HG02885 (cell line): ENCODE measurements at regions not wholly inside any gene's neighbourhood (a gene's known extent, or its start where the extent isn't known, plus 50 kb on each side); places are given as distances from the start of the nearest gene placed in this dataset.
"Not testable (repeated sequence)": the region's sequence is repeated elsewhere in the genome, so short reads cannot be mapped to it uniquely, and the experiment has no call there.

Experiments used
- ATAC-seq: cut with Tn5 transposase; IDR thresholded peaks from one replicate; pipeline ENCODE4 v1.9.1; 2021; ENCODE audit warnings: mild to moderate bottlenecking; ENCODE audit not compliant: unreplicated experiment, poor library complexity

DNA sequence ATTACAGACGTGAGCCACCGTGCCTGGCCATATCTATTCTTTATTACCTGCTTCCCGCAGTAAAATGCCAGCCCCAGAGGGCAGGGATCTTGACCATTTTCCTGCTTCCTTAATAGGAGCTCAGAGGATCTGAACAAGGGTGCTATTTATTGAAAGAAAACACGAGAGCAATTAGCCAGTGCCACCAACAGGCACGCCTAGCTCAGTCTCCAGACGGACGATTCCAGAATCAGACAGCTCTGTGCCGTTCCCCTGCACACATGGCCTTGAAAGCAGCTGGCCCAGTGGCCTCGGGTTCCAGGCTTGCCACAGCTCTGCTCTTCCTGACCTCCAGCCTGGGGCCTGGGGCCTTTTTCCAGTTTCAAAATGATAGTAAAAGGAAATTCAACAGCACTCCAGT, 135.2 kb upstream of the RFLNA start:
- no peak for ATAC-seq

DNA sequence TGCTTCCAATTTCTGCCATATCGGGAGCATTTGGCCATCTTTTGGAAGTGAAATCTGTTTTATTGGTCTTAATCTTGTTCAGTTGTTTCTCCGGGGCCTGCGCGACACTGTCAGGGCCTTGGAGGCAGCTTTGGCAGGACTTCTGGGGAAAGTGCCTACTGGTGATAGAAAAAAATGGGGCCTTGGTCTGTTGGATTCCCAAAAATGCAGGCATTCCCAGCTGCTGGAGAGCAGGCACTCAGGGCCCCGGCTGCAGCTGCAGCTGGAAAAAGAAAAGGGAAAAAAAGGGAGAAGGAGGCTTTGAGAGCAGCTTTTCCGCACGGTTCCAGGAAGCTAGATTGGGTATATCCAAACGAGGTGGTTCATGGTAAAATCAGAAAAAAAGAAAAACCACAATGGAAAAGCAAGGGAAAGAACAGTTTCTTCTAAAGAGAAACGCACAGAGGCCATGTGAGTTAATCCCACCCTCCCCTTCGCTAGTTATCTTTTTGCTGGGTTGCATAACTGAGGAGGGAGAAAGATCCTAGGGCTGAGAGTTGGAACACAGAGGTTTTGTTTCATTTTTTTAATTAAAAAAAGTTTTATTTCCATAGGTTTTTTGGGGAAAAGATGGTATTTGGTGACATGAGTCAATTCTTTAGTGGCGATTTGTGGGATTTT, 134.7 kb upstream of the RFLNA start:
- no peak for ATAC-seq

DNA sequence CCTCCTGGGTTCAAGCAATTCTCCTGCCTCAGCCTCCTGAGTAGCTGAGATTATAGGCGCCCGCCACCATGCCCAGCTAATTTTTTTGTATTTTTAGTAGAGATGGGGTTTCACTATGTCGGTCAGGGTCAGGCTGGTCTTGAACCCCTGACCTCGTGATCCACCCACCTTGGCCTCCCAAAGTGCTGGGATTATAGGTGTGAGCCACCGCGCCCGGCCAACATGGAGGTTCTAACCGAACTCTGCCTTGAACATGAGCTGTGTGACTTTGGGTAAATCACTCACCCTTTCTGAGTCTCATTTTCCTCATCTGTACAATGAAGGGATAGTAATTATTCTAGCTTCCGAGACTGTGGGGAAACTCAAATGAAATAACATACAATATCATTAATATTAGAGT, 133.5 kb upstream of the RFLNA start:
- ATAC-seq = not testable (repeated sequence)

DNA sequence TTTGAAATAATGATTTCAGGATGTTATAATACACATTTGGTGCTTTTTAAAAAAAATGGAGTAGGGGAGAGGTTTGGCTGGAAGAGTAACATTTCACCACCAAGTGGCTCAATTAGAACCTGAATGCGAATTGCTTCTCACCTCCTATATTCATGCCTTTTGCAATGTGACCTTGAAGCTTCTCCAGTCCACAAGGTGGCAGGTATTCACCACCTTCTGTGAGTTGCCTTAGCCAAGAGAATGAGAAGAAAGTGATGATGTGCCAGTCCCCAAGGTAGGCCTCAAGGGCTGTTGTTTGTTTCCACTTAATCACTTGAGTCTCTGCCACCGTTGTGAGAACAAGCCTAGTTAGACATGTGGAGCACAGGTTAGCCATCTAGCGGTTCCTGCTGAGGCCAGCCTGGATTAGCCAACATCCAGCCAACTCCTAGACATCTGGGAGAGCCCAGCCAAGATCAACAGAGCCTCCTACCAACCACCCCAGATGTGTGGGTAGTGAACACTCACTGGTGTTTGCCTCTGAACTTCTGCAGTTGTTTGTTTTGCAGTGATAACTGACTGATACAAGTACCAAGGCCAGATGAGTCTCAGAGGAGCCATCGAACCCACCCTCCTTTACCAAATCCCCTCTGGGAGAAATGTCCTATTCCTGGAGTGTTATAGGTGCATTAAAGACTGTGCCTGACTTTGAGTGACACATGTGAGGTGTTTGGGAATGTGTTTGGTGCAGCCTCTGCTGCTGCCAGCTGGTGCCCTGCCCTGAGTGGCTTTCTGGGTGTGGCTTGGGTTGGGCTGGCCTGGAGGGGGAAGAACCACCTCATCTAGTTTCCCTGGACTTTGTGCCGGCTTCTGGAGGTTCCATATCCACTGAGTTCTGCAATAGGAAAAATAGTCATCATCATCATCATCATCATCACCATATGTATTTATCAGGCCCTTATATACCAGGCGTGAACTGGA, 132.5 kb upstream of the RFLNA start:
- no peak for ATAC-seq

DNA sequence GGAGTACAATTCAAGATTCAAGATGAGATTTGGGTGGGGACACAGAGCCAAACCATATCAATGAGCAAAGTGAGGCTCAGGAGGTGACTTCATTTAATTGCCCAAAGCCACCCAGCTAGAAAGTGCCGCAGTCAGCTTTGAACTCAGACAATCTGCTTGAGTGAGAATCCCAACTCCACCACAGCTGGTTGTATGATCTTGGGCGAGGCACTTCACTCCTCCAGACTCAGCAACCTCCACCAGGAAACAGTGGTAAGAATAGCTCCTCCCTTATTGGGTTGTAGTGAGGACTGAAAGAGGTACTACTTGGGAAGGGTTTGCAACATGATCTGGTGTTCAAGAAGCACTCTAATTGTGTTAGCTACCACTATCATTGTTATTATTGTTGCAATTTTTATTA, 129.2 kb upstream of the RFLNA start:
- ATAC-seq = no peak

DNA sequence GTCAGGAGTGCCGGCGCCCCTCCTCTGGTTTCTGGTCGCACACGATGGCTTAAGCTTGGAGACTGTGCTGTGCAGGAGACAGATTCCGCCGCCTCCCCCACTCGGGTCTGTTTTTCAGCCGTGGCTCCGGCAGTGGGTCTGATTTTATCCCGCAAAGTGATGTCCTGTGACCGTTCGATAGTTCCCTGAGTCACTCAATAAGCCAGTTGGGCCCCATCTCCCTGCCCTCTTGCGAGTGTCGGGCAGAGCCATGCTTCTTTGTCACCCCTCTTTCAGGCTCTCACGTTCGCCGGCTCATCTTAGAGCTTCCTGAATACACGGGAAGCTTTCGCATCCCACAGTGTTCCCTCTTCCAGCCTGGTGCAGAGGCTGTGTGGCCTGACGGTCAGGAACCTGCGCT, 127.8 kb upstream of the RFLNA start:
- no peak for ATAC-seq

DNA sequence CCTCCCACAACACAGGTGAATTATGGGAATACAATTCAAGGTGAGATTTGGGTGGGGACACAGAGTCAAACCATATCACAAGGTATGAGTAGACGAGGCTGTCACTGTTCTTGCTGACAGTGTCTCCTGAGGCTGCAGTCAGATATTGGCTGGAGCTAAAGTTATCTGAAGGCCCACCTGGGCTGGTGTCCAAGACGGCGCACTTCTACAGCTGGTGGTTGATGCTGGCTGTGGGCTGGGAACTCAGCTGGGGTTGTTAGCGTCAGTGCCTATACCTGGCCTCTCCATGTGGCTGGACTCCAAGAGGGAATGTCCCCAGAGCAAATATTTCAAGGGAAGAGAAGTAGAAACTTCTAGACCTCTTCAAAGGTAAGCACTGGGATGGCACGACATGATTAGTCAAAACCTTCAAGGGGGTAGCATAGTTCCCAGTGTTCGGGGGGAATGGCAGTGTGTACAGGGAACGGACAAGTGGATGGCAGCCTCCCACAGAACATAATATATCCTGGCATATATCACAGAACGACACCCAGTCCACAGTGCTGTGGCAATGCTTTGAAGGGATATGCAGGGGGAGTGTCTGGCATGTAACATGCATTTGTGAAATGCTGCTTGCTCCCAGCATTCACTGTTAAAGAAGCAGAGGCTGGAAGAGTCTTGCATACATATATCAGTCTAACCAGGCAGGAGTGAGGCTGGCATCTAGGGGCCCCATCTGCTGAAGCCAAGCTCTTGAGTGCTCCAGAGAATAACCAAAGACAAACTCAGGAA, 126.7 kb upstream of the RFLNA start:
- no peak for ATAC-seq

DNA sequence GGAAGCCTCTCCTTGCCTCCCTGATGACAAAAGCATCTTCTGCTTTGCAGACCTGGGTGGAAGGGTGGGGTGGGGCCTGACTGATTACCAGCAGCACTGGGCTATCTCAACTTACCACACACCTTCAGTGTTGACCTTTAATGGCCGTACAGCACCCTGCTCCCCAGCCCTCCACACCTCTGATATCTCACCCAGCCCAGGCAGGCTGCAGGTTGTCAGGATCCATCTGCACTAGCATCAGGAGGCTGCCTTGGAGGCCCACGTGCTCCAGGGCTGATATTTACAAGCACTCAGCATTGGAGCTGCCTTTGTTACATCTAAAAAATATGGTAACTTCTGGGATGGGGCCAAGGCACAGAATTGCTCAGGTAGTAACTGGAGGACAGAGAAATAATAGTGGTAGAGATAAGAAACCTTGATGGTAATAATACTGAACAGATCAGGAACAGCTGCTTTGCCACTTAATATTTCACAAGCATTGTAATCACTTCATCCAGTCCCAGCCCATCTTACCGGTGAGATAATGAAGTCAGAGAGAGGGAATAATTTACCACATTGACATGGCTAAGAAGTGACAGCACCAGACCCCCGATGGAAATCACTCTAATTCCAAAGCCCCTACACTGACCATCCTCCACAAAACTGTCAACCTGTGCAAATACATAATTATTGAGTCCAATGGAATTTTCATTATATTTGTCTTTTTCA, 125.2 kb upstream of the RFLNA start:
- no peak for ATAC-seq

DNA sequence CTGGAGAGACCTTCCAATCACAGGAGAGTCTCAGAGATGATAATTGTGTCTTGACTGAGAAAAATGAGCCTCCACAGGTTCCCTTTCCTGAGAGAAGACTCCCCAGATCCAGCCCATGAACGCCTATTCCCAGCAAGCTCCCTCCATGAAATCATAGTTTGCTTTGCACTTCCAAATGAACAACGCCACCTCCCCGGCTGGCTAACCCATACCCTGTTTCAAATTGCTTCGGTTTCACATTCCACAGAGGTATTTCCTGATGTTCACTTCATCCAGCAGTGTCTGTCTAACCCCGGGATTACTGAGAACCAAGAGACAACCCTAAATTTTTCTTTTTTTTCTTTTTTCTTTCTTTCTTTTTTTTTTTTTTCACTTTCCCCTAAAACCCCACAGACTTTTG, 124.1 kb upstream of the RFLNA start:
- ATAC-seq = no peak

DNA sequence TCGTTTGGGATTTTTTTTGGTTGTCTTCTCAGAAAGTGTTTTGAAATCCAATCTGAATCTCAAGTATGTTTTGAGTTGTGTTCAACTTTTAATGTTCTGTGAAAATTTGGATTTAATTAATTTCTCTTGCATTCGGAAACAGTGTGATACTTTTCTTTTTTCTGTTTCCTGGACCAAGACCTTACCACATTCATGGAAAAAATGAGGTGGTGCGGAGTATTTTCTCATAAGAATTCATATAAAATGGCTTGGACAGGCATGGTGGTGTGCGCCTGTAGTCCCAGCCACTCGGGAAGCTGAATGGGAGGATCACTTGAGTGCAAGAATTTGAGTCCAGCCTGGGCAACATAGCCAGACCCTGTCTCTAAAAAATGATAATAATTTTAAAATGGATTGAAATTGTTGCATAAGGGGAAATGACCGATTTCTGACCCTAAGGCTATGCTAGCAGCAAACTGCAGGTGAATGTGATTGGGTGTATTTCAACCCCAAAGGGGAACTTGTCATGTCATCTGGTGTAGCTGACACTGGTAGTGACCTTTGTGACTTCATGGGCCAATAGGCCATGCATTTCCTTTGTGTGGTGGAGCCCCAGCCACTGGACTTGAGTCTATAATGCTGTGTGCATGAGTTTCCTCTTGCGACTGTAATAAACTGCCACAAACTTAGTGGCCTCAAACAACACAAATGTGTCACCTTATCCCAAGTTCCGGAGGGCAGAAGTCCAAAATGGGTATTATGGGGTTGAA, 123.5 kb upstream of the RFLNA start:
- no peak for ATAC-seq

DNA sequence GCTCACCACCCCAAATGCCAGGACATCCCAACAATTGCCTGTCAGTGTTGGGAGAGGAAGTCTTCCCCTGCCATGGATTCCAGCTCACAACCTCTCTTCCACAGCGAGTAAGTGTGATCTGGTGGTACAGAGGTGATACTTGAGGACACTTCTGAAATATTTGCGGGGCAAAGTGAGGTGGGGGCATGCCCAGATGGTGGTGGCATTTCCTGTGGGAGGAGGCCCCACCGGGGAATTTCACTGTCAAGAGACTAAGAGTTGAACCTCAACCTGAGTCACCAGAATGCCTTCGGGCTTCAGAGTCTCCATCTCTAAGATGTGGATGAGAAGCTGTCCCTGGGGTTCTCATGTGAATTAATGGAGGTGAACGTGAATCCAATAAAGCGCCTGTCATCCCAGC, 122.3 kb upstream of the RFLNA start:
- no peak for ATAC-seq

DNA sequence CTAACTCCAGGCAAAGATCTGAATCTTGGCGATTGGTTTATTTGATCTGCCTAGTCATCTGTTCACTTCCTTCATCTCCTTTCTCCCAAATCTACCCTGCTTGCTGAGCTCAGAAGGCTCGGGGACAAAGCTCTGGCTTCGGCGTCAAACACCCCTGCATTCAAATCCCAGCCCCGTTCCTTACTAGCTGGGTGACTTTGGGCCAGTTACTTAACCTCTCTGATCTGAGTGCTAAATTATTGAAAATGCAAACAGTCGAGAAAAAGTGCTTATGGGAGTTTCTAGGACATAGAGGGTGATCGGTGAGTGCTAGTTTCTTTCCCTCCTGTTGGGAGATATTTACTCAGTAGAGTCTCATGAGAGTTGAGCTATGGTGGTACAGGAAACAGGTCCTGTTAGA, 121.2 kb upstream of the RFLNA start:
- no peak for ATAC-seq

DNA sequence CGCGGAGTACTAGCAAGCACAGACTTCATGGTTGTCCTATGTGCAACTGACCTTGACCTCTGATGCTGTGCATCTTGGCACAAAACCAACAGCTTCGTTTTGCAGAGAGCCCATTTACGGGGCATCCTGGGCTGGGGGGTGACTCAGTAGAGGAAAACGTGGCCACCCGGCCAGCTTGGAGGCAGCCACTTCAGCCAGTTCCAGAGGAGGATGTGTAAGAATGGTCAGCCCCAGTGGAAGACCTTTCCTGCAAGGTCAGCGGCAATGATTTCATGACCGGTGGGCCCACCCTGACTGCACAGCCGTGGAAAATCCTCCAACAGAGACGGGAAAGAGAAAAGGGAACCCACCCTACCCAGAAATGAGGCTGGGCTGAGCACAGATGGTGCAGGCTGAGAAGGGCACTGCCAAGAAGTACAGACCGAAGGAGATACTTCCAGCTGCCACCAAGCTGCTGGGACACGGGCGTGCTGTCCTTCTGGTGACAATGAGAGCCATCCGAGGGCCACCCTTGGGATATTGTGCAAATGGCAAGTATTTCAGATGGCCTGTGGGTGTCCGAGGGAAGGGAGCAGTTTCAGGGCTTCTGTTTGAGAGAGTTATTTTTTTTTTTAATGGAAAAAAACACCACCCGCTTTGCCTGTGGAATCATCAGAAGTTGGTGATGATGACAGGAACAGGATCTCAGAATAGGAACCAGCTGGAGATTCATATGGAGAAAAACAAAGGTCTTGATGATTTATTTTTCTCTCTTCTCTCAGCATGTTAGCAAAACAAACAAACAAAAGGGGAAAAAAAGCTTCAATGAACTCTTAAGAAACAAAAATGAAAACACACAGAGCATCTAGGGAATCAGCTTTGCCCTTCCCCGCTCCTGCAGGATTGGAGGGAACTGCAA, 120.2 kb upstream of the RFLNA start:
- ATAC-seq = no peak

DNA sequence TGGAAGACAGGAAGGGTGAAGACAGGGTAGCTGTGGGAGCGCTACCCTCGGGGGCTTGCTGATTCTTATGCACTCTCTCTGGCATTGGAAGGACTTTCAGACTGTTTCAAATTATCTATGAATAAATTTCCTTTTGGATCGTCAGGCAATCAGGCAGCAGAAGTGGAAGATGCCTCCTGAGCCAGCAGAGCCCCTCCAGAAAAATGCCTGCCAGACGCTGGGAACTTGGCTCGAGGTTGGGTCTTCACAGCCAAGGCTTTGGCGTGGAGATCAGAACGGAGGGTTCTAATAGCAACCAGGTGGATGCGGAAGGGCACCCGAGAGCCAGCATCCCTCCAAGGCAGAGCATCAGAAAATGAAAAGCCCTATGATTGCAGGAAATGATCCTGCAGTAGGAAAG, 119.2 kb upstream of the RFLNA start:
- ATAC-seq = no peak

DNA sequence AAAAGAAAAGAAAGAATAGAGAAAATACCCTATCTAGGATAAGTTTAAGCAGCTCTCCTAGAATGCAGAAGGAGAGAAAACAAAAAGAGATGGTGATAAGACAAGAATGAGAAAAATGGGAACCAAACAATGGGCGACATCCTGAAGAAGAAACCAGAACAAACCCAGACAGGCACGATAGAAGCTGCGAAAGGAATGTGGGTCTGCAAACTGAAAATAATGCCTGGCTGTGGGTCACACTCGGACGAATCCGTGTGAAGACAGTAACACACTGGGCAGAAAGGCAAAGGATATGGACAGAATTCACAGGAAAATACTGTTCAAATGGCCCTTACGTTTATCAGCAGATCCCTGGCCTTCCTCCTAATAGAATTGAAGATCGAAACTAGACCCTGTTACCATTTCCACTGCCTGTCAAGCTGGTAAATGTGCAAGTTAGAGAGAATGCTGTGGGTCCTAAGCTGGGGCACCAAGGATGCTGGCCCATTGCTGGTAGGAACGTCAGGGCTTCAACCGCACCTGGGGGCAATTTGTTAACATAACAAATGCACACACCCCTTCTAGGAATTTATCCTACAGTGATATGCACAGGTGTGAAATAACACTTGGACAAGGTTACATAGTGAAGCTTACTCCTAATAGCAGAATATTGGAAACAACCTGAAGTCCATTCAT, 117.5 kb upstream of the RFLNA start:
- ATAC-seq = no peak

DNA sequence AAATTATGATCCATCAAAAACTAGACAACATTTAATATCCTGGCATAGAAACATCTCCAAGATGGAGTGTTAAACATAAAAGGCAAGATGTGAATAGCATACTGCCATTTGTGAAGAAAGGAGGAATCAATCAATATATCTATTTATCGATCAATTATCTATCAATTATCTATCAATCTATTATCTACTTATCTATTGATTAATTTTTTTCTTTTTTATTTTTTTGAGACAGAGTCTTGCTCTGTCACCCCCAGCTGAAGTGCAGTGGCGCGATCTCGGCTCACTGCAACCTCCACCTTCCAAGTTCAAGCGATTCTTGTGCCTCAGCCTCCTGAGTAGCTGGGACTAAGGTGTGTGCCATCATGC, 117.0 kb upstream of the RFLNA start:
- ATAC-seq = no peak

DNA sequence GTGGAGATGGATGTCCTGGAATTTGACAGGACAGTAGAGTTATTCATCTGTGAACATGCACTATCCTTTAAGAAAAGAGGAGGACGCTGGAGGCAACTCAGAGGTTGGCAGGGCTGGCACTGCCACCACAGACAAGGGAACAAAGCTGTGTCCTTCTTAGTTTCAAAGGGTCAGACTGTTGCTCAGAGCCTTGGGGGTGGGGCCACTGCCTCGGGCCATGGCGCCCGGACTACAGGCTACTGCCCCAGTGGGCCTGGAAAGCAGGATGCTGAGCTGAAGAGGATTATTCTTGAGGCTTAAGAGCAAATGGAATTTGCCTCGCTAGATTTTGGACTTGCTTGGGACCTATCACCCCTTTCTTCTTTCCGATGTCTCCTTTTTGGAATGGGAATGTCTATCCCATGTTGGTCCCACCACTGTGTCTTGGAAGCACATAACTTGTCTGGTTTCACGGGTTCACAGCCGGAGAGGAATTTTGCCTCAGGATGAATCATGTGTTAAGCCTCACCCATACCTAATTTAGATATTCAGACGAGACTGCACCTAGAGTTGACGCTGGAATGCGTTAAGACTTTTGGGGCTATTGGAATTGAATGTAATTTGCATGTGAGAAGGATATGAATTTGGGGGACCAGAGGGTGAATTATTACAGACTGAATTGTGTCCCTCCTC, 114.8 kb upstream of the RFLNA start:
- ATAC-seq = no peak

DNA sequence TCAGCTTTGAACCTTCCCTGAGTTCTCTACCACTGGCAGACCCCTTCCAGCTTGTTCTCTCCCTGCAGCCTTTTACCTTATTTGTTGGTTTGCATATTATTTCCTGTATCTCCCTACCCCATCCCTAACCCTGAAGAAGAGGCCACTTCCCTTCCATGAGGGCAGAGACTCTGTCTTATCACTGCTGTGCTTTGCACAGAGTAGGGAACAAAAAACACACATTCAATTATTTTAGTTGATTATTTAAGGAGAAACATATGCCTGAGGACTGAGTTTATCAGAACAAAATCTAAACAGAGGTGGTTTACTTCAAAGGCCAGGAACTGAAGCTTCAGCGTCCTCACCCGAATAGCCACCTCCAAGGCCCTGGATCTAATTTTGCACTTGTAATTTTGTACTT, 111.7 kb upstream of the RFLNA start:
- ATAC-seq = no peak
